Muscle of arm (tissue), 1 donor: ENCODE measurements at regions not wholly inside any gene's neighbourhood (a gene's known extent, or its start where the extent isn't known, plus 50 kb on each side); places are given as distances from the start of the nearest gene placed in this dataset.

Experiments used
- DNase-seq: peaks from one replicate; pipeline ENCODE4 v3.0.0-alpha.2; 2013

- no peak for DNase-seq
These were observed 69.0 kb upstream of the ASAP2 start for GRCh38 chr2:9137379-9138150.

GRCh38 chr2:9135822-9136558, 70.6 kb upstream of the ASAP2 start:
- no peak for DNase-seq

GRCh38 chr2:9127316-9127715, 79.3 kb upstream of the ASAP2 start:
- no peak for DNase-seq

GRCh38 chr2:9126540-9126939, 80.1 kb upstream of the ASAP2 start:
- no peak for DNase-seq

- DNase-seq: no peak
These were observed 82.3 kb upstream of the ASAP2 start for GRCh38 chr2:9124231-9124741.

GRCh38 chr2:9123069-9123468, 83.5 kb upstream of the ASAP2 start:
- DNase-seq: no peak

- DNase-seq: no peak
These were observed 84.2 kb upstream of the ASAP2 start for GRCh38 chr2:9122367-9122766.

GRCh38 chr2:9118383-9118960, 88.1 kb upstream of the ASAP2 start:
- DNase-seq: no peak

- DNase-seq: no peak
These were observed 91.4 kb upstream of the ASAP2 start for GRCh38 chr2:9115229-9115628.

GRCh38 chr2:9114458-9114857, 92.2 kb upstream of the ASAP2 start:
- DNase-seq: no peak

GRCh38 chr2:9113916-9114315, 92.7 kb upstream of the ASAP2 start:
- DNase-seq: no peak

GRCh38 chr2:9113262-9113661, 93.3 kb upstream of the ASAP2 start:
- no peak for DNase-seq

- no peak for DNase-seq
These were observed 94.4 kb upstream of the ASAP2 start for GRCh38 chr2:9112079-9112721.

- DNase-seq: no peak
These were observed 95.6 kb upstream of the ASAP2 start for GRCh38 chr2:9110893-9111569.

GRCh38 chr2:9110346-9110884, 96.2 kb upstream of the ASAP2 start:
- no peak for DNase-seq

GRCh38 chr2:9109871-9110270, 96.7 kb upstream of the ASAP2 start:
- DNase-seq: no peak

- DNase-seq: no peak
These were observed 98.2 kb upstream of the ASAP2 start for GRCh38 chr2:9108210-9108967.

GRCh38 chr2:9107168-9108025, 99.2 kb upstream of the ASAP2 start:
- DNase-seq: no peak

GRCh38 chr2:9106338-9107167, 100.1 kb upstream of the ASAP2 start:
- DNase-seq: no peak
